GM12874 (cell line): ENCODE measurements at regions not wholly inside any gene's neighbourhood (a gene's known extent, or its start where the extent isn't known, plus 50 kb on each side); places are given as distances from the start of the nearest gene placed in this dataset.

Experiments used
- TF ChIP-seq, protein P1 (sequence below): IDR thresholded peaks from 2 replicates; pipeline ENCODE4 v1.5.1; 2011; ENCODE audit warnings: low read depth, mild to moderate bottlenecking, control low read depth, low read length, moderate library complexity; ENCODE audit not compliant: insufficient read depth

DNA sequence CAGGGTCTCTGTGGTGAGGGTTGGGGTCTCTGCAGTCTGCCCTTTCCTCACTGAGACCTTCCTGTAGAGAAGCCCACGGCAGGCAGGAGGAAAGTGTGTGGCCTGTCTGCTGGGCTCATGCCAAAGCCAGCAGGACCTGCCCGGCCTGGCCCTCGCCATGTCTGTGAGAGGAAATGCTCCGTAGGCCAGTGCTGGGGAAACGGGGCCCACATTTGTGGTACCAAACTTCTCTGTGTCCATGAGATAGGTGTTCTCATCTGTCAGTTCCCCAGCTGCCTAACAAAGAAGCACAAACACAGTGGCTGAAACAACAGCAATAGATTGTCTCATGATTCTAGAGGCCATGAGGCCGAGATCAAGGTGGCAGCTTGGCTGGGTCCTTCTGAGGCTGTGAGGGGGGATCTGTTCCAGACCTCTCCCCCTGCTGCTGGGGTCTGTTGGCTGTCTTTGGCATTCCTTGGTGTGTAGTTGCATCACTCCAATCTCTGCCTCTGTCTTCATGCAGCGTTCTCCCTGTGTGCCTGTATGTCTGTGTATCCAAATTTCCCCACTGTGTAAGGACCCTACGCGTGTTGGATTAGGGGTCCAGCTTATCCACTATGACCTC lies 772.5 kb downstream of the TBC1D22A start:
- TF ChIP-seq, protein P1, sequence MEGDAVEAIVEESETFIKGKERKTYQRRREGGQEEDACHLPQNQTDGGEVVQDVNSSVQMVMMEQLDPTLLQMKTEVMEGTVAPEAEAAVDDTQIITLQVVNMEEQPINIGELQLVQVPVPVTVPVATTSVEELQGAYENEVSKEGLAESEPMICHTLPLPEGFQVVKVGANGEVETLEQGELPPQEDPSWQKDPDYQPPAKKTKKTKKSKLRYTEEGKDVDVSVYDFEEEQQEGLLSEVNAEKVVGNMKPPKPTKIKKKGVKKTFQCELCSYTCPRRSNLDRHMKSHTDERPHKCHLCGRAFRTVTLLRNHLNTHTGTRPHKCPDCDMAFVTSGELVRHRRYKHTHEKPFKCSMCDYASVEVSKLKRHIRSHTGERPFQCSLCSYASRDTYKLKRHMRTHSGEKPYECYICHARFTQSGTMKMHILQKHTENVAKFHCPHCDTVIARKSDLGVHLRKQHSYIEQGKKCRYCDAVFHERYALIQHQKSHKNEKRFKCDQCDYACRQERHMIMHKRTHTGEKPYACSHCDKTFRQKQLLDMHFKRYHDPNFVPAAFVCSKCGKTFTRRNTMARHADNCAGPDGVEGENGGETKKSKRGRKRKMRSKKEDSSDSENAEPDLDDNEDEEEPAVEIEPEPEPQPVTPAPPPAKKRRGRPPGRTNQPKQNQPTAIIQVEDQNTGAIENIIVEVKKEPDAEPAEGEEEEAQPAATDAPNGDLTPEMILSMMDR = no peak

DNA sequence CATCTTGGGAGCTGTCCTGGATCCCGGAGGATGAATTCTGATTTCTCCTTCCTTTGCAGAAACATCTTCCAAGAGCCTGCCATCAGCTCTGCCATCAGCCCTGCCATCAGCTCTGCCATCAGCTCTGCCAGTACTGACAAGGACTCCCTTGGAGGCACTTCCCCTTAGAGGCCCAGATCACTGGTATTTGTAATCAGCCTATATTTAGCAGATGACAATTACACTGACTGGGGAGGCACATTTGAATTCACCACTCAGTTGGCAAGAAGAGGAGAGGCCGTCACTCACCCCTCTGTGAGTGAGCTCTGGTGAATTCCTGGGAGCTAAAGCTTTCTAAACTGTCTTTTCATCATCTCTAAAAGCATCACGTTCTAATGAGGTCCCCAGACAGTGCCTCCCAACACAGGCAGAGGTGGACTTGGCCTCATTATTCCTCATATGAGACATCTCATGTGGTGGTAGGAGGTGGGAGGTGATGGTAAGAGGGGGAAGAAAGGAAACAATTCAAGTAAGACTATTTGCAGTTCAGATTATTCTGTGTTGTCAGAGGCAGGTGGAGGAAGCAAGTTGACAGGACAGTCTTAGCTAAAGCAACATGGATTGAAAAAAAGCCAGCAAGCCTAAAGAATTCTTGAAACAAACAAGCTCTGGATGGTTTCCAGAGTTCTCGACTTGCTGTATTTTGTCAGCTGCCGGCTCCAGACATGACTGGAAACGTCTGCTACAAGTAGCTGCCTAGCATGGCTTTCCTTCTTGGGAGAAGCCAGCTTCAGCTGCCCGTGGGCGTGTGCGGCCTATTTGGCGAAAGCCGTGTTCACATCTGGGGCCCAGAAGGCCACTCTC lies 771.7 kb downstream of the TBC1D22A start:
- TF ChIP-seq, protein P1 = no peak

GRCh38 chr22:47517062-47517461 lies 754.6 kb downstream of the TBC1D22A start:
- TF ChIP-seq, protein P1 = no peak

DNA sequence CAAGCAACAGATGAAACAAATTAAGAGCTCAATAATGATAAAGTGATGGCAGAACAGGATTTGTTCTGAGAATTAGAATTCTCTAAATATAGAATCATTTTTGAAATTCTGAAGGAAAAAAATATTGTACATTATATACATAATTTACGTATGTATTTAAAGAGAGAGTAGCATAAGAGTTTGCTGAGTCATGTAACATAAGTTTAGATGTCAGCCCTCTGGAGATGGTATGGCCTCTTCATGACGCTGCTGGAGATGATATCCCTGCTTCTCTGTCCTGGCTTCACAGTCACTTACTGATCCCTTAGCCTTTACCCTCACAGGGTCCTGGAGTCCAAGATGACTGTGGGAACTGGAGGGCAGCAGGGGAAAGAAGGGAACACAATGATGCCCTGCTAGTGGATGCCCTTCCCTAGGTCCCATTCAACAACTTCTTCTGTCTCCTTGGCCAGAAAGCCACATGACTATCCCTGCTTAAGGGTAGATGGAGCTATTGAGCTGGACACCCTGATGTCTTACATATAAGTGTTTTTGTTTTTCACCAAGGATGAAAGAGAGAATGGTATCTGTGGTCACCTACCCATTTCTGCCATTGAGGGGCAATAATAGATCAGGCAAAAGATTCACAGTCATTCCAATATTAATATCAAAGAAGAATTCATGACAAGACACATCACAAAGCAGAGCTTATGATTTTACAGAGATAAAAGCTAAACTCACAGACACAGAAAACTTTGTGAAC lies 753.1 kb downstream of the TBC1D22A start:
- TF ChIP-seq, protein P1 = no peak

- TF ChIP-seq, protein P1 = no peak
These were observed 750.2 kb downstream of the TBC1D22A start for GRCh38 chr22:47512617-47513016.

- TF ChIP-seq, protein P1 = no peak
These were observed 742.5 kb downstream of the TBC1D22A start for GRCh38 chr22:47504962-47505361.

DNA sequence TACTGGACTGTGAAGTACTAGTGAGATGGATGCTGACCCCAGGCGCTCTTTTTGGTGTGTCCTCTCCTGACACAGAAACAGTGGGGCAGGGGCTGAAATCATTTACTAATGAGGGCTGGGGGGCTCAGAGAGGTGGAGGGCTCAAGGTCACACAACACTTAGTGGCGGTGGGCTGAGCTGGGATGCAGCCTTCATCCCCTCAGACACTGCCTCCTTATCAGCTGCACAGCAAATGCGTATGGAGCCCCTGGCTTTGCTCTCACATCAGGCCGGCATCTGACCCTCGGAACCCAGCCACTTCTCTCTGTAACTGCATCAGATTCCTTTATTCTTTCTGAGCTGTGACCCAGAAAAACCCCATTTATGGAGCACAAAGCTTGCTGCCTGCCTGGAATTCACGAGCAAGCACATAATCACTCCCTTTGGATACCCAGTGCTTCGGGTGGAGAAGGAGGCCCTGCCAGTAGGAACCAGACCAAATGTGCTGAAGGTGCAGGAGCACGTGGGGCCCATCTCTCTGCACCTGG lies 736.6 kb downstream of the TBC1D22A start:
- TF ChIP-seq, protein P1 = no peak
